Upper lobe of right lung (tissue), 1 donor: ENCODE measurements at regions not wholly inside any gene's neighbourhood (a gene's known extent, or its start where the extent isn't known, plus 50 kb on each side); places are given as distances from the start of the nearest gene placed in this dataset.

ENCODE experiments used
- ATAC-seq: fragments of 200-7000 bp; cut with Tn5 transposase; one replicate; pipeline ENCODE4 v1.9.1; 2020; ENCODE audit warnings: mild to moderate bottlenecking, moderate library complexity
- DNase-seq: peaks from one replicate; pipeline ENCODE4 v3.0.0-alpha.2; 2020
- H3K27ac ChIP-seq: fragments of 200-600 bp; one replicate; pipeline ENCODE4 v1.8.0; 2022
- H3K27me3 ChIP-seq: fragments of 200-600 bp; one replicate; pipeline ENCODE4 v1.8.0; 2022; ENCODE audit warnings: mild to moderate bottlenecking
- H3K36me3 ChIP-seq: fragments of 200-600 bp; one replicate; pipeline ENCODE4 v1.8.0; 2022
- H3K4me1 ChIP-seq: fragments of 200-600 bp; one replicate; pipeline ENCODE4 v1.8.0; 2022
- H3K4me3 ChIP-seq: fragments of 200-600 bp; one replicate; pipeline ENCODE4 v1.8.0; 2022; ENCODE audit warnings: mild to moderate bottlenecking
- H3K9me3 ChIP-seq: fragments of 200-600 bp; one replicate; pipeline ENCODE4 v1.8.0; 2022
- CTCF ChIP-seq: fragments of 200-600 bp; IDR thresholded peaks from one replicate; pipeline ENCODE4 v1.8.0; 2022; ENCODE audit warnings: antibody characterized with exemption
- intact Hi-C: fragments of 100-400 bp; cut with DNase I; formaldehyde crosslinking; loops from one replicate; pipeline ENCODE4 v1.11.0; 2022
- donor health status: DM: no; HTN: yes; CAD: no; lungs with severe emphysema.

DNA sequence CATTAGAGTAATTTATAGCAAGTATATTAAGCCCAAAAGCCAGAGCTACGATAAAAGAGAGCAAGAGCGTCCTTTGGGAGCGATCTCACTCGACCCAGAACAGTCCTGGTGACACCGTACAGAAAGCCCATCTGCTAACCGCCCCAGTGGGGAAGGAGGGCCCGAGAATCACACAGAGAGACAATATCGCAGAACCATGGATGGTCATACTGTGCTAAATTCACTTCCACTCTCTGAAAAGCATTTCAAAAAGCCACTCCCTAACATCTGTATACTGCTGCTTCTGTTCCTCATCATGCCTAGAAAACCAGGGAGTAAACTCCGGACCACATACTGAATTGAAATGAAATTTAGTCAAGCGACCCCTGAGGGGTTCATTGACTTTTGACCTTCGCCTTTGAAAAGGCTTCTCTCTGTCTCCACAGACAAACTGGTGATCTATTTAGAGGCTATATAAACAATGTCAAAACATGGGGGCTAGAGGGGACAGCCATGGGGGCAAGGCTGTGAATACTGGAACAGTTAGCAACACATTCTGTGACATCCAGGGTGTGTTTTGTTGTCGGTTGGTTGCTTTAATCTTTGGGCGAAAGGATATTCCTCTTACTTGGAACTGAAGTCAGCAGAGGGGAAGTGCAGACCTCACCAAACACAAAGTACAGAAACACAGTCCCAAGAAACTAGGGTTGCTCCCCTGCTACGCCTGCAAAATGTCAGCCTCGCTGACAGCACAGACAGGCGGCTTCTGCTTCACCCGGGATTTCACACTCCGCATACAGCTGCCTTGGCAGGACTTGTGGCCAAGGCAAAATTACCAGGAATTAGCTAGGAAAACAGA, 129.0 kb upstream of the RASGEF1B start:
- Histone ChIP-seq H3K9me3 (no peaks in the 10 kb centered on the region), H3K27ac (no peak overlapping the region), H3K36me3 (no peaks in the 10 kb centered on the region), H3K4me3 (no peak overlapping the region), H3K27me3 (no peaks in the 10 kb centered on the region), H3K4me1 (peaks cover 12% of the 10 kb centered on the region)
- peak; percentile 57 for DNase-seq
- peak; percentile 73 for ATAC-seq
- intact Hi-C loops, result no loop called here
- no peak for TF ChIP-seq CTCF

DNA sequence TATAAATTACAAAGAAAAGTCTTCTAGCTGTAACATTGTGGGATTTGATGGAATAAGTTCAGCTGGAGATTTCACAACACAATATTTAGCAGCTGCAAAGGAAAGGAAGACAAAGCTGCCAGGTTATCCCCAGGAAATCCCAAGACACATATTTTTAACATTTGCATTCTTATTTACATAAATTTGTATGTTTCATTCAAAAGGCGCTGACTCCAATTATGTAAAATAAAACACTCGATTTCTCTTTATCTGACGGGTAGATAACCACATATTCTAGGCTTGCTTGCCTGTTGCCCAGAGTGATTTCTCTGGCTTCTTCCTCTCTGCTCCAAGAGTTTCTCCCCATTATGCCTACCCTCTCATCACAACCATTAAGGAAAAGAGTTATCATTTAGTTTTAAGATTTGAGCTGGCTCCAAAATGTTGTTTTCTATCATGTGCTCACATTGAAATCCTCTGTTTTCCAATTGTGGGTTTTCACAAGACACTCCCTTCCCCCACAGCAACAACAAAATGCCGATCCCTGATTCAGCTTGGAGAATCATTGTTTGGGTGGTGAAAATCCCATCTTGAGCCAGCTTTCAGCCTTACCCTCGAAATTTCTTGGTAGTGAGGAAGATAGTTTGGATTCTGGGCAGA, 128.2 kb upstream of the RASGEF1B start:
- H3K36me3 ChIP-seq, result no peaks in the 10 kb centered on the region
- intact Hi-C loops, result no loop called here
- no peak overlapping the region for H3K4me3 ChIP-seq
- TF ChIP-seq CTCF, result no peak
- H3K9me3 ChIP-seq, result no peaks in the 10 kb centered on the region
- peaks cover 20% of the 10 kb centered on the region for H3K4me1 ChIP-seq
- DNase-seq, result no peak
- H3K27ac ChIP-seq, result no peak overlapping the region
- no peak for ATAC-seq
- H3K27me3 ChIP-seq, result no peaks in the 10 kb centered on the region

GRCh38 chr4:81595798-81596610, 124.3 kb upstream of the RASGEF1B start:
- ATAC-seq, result no peak
- Histone ChIP-seq H3K9me3 (no peaks in the 10 kb centered on the region), H3K27ac (no peak overlapping the region), H3K4me1 (peaks cover 21% of the 10 kb centered on the region), H3K4me3 (no peak overlapping the region), H3K27me3 (no peaks in the 10 kb centered on the region), H3K36me3 (no peaks in the 10 kb centered on the region)
- intact Hi-C loops, result no loop called here
- no peak for DNase-seq
- no peak for TF ChIP-seq CTCF

- TF ChIP-seq CTCF, result no peak
- DNase-seq, result no peak
These were observed 123.6 kb upstream of the RASGEF1B start for GRCh38 chr4:81595287-81595686.

DNA sequence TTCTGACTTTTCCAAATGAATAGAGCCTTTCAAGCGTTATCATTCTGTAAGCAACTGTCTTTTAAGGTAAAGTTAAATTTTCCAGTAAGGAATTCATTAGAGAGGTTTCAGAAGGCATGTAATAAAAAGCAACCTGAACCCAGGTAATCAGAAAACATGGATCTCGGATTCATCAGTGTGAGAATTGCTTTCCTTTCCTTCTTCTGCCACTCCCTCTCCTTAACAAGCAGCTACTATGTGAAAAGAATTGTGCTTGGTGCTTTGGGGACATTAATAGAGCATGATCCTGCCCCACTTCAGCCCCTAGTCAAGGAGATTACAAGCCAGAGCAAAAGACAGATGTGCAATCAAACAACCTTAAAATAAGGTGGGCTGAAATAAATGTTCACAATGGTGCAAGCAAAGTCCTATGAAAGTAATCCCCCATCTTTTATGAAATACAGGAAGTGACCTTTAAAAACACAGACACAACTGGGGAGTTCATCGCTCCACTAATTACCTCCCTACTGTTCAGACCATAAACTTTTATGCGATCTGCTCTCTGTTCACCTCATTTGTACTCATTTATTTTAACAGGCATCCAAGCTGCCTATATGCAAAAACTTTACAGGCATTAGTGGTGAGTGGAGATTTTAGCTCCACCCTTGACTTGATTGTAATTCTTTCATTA, 122.9 kb upstream of the RASGEF1B start:
- Histone ChIP-seq H3K27ac (no peak overlapping the region), H3K4me1 (peaks cover 15% of the 10 kb centered on the region), H3K4me3 (no peak overlapping the region), H3K27me3 (no peaks in the 10 kb centered on the region), H3K36me3 (no peaks in the 10 kb centered on the region), H3K9me3 (no peaks in the 10 kb centered on the region)
- no peak for TF ChIP-seq CTCF
- intact Hi-C loops, result no loop called here
- no peak for DNase-seq
- no peak for ATAC-seq

More at GRCh38 chr4:81595287-81595686, 123.6 kb upstream of the RASGEF1B start:
- H3K27ac ChIP-seq, result no peak overlapping the region
- ATAC-seq, result no peak
- peaks cover 18% of the 10 kb centered on the region for H3K4me1 ChIP-seq
- H3K27me3 ChIP-seq, result no peaks in the 10 kb centered on the region
- H3K4me3 ChIP-seq, result no peak overlapping the region
- intact Hi-C loops, result no loop called here
- no peaks in the 10 kb centered on the region for H3K36me3 ChIP-seq
- no peaks in the 10 kb centered on the region for H3K9me3 ChIP-seq
